Right renal cortex interstitium (tissue), 3 donors: ENCODE measurements at regions not wholly inside any gene's neighbourhood (a gene's known extent, or its start where the extent isn't known, plus 50 kb on each side); places are given as distances from the start of the nearest gene placed in this dataset.

Experiments
- DNase-seq, 3 donors: peaks; one replicate each; pipeline ENCODE4 v3.0.0-alpha.2; 2013; ENCODE audit warnings: low read depth in 3 of 3, low spot score in 2 of 3

DNA sequence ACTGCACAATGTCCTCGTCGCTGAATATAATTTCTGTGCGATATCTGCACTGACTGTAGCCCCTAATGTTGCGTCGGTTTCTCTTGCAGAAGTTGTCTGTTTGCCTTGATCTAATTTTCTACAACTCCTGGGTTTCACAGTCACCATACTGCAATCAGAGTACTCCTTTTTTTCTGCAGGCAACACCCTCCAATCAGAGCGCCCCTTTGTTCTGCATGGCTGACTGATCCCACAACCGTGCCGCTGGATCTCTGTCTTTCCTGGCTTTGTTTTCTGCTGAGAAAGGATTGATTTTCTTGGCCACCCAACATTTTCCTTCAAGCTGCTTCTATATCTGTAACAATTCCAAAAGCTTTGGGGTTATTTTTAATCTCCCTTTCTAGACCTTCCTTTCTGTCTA is 182.2 kb upstream of the SMARCA2 start:
- DNase-seq, result no peak

DNA sequence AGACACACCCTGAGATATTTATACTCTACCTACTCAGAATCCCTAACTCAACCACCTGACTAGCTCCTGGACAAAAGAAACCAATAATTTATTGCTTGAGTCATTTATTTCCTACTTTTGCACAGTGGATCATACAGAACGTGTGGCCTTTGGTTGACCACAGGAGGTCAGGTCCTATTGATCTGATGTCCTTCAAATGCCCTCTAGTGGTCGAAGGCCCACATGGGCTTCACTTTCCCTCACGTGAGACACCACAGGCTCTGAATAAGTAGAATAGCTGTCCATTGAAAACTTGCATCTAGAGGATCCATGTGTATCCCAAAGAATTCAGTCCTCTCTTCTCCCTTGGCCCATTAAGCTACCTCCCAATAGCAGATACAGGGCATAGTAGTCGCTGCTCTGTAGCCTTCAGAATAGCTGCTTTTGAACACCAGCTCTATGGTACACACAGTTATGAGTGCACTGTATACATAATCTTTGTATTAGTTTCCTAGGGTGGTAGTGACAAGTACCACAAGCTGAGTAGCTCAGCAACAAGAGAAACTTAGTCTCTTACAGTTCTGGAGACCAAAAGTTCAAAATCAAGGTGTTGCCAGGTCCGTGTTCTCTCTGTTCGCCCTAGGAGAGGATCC is 177.6 kb upstream of the SMARCA2 start:
- DNase-seq, result peak in 1 of 3 donors; percentile 4

DNA sequence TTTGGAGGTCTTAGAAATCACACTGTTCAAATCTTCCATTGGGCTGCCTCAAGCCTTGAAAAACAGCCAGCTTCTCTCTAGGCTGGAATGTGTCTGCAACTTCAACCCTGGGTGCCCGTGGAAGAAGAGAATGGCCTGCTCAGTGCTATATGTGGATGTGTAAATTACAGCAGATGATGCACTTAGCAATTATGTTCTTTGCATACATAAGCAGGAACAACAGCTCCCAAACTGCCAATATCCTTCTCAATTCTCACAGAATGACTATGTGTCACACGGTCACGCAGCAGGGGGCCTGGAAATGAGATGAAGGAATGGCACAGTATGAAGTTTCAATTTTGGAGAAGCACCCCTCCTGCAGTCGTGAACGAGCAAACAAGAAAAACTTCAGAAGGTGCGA is 175.2 kb upstream of the SMARCA2 start:
- no peak for DNase-seq

DNA sequence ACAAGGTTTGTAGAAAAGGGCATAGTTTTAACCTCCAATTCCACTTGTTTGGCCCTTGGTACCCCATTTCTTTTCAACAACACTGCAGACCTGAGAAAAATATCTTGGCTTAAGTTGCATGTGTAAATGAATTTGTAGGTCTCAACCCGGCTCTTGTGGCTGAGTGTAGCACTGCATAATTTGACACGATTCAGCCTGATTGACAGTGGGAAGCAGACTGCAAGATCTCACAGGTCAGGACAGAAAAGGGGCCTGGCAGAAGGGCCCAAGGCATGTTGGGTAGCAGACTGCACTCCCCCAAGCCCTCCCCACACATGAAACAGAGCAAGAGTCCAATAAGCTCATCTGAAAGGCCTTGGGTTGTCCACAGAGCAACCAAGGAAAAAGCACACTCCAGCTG is 169.7 kb upstream of the SMARCA2 start:
- no peak for DNase-seq

DNA sequence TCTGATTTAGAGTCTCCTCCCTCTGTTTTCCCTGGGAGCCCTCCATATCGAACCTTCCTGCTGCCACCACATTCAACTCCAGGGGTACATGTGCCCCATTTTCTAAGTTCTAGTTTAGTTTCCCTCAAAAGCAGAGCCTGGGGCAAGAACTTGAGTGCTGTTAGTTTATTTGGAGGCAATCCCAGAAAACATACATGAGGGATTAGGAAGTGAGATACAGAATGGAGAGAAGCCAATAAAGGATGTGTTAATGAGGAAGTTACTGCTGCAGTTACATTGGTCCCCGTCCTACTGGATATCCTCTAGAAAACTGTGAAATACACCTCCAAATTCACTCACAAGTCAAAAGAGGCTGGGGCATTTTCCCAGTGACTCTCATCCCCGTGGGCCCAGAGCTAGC is 159.4 kb upstream of the SMARCA2 start:
- DNase-seq, result no peak

DNA sequence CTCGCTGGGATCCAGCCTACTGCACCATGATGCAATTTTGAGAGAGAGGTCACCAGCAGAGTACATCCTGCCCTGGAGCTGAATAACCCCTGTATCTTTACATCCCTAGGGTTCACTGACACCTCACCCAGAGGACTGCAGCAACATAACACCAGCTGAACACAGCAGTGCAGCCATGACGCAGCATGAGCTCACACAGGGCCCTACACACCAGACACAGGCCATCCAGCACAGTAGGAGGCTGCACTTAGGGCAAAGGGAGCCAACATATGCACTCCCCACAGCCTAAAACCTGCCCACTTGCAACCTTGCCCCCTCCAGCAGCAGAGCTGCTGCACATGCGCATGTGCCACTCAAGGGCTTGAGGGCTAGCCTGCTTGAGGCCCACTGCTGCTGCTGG is 157.3 kb upstream of the SMARCA2 start:
- DNase-seq, result no peak

DNA sequence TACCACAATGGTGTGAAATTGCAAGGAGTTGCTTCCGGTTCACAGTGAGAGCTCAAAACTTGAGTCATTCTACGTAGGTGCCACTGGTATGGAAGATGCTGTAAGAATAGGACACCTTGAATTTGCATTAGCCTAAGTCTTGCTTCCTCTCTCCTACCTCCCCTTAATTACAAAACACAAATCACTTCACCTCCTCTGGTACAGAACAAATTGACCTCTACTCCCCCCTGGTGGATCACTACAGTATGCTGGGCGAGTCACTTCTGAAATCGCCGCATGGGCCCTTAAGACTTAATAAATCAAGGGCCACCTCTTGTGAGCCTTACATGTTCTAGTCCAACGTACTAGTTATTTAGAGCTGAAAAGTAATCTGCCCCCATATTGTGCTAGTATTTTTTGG is 145.3 kb upstream of the SMARCA2 start:
- peak in 1 of 3 donors; percentile 5 for DNase-seq

DNA sequence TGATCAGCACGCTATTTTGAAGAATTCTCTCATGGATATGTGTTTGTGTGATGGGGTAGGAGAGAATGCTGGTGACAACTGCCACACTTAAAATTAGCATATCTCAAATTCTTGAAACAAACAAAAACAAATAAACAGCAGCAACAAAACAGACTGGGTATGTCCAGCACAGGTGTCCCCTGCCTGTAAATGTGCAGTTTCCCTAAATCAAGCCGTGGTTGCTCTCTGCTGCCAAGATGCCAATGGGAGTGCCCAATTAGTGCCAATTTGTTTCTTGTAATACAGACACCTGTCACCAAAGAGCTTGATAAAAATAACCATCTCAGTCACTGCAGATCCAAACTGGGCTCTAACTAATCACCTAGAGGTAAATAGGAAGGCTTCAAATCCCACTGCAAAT is 144.2 kb upstream of the SMARCA2 start:
- DNase-seq, result no peak

DNA sequence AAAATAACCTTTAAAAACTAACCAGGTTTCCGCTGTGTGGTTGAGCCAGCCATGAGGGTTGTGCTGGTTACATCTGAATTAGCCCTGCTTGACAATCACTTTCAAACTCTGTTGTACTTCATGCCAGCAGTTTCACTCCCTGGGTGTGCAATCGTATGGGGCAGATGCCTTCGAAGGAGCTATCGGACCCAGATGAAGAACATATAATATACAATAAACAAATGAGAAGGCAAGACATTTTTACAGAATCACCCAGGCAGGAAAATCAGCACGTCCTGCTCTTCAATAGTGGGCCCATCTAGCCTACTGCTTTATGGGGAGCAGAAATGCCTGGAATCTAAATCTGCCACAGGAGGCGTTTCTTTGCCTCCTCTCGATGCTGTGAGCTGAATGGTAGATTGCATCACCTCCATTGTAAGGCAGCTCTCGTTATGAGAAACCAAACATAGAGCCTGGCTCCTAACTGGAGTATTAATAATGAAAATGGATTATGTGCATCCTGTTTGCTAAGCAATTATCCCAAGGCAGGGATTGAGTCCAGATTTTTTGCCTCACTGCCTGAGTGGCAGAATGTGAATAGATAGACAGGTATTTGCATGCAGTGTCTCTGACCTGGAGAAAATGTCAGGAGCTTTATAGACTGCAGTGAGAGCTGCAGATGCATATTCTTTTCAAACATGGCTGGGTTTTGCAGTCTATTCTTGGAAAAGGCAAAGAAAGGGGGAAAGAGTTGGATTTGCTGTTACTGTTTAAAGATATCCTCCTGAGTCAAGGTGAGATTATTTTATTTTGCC is 143.3 kb upstream of the SMARCA2 start:
- no peak for DNase-seq

DNA sequence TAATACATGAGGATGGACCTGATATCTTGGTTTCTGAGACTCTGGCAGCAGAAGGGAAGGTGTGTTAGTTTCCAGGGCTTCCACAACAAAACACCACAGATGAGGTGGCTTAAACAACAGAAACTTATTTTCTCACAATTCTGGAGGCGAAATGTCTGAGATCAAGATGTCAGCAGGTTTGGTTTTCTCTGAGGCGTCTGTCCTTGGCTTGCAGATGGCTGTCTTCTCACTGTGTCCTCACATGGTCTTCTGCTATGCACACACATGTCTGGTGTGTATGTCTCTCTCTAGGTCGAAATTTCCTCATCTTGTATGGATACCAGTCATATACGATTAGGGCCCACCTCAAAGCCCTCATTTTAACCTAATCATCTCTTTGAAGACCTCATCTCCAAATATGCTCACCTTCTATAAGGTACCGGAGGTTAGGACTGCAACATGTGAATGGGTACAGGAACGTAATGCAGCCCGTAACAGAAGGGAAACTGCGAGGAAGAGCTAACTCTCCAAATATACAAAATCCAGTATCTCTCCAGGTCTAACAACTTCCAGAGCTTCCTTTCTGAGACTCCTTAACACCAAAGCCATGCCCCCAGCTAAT is 139.8 kb upstream of the SMARCA2 start:
- no peak for DNase-seq

DNA sequence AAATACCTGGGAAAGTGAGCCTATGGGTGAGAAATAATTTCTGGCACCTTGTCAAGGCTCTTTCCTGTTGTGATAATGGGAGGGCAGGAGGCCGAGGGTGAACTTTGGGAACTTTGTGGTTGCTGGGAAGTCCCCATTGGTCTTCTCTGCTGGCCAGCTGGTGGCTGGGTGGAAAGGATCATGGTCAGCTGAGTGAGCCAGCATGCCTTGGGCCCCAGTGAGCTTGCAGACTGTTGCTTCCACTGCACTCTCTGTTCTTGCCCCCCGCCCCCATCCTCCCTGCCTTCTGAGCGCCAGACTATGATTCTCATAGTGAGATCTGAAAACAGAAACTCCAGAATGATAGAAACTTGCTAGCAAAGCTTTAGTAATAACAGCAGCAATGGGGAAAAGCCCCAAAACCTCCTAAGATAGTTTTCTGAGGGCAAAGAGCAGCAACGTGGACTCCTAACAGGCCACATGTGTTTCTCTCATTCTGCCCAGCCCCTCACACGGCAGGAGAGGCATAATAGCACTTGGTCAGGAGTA is 139.2 kb upstream of the SMARCA2 start:
- no peak for DNase-seq

DNA sequence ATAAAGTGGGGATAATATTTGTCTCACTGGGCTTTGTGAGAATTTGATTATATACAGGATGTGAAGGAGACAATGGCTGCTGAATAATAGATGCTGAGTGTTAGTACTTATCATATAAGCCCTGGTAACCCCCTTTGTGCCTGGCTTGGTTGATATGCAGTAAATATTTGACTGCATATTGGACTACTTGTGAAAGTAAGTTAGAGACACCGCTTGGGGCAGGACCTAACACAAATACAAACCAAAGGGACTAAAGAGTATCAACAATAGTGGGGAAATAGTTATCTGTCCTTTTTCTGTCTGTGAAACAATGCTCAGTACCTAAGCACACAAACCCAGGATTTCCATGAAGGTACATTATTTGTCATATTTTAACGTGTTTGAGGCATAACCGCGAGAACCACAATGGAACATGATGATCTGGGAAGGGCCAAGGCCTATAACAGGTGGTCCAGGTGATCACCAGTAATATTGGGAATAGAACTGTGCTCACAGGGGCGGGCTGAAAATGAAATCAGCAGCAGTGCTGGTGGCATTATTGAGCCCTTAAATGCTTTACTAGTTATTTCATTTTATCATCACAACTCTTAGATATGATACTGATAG is 138.2 kb upstream of the SMARCA2 start:
- no peak for DNase-seq

DNA sequence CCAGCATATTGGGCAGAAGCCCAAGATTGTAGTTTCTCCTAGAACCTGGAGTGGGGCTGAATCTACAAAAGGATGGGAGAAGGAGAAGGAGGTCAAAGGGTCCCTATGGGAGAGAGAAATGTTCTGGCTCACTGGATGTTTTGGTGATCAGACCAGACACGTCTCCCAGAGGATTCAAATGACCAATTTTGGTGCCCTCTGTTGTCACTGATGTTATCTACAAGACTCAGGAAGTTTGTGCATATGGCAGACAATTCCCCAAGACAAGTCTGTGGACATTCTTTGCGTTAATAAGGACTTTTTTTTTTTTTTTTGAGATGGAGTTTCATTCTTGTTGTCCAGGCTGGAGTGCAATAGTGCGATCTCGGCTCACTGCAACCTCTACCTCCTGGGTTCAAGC is 137.2 kb upstream of the SMARCA2 start:
- DNase-seq, result no peak

DNA sequence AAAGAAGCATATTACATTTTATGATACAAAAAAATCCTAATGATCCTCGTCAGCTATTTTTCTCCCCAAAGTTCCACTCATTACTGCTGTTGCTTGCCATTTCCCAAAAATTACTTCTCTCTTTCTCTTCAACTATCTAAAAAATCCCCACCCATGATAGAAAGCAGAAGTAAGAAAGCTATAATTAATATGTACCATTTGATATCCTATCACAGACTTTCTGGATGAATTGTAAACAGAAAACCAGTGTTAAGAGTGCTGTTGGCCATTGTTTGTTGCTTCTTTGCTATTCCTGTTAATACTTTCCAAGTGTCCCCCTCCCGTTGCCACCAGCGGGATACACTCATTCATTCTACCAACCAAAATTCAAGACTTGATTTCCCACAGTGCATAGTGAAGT is 136.3 kb upstream of the SMARCA2 start:
- DNase-seq, result no peak

DNA sequence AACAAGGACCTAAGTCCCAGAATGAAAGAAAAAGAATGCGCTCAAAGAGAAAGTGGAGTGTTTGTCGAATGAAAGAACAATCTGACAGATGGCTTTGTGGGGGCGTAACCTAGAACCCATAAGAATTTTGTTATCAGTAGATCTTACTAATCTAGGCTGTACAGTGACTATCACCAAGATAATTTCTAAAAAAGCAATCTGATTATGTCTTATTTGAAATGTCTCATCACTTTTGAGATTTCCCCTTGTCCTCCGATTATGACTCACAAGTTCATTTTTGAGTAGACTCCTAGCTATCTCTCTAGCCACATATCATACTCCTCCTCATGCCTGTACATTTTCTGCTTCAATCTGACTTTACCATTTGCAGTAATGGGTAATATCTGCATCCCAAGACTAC is 135.6 kb upstream of the SMARCA2 start:
- DNase-seq, result no peak

DNA sequence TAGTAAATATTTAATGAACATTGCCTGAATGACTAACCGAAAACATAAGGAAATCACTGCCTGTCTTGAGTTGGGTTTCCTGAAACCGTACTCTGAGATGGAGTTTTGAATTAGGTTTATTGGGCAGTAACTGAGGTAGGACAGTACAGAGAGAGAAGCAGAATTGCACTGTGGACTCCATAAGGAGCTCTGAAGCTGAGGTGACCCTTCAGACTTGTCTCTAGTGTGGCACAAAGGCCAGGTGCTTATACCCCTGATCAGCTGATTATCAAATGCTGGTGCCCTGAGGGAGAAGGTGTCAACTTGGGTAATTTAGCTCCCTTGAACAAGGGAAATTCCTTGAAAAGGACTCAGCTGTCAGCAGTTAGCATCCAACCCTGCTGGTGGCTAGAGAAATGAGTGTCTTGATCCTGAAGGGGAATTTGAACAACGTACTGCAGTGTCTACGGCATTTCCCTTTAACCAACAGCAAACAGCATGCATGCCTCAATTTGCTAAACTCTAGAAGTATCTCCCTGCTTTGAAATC is 135.0 kb upstream of the SMARCA2 start:
- no peak for DNase-seq

DNA sequence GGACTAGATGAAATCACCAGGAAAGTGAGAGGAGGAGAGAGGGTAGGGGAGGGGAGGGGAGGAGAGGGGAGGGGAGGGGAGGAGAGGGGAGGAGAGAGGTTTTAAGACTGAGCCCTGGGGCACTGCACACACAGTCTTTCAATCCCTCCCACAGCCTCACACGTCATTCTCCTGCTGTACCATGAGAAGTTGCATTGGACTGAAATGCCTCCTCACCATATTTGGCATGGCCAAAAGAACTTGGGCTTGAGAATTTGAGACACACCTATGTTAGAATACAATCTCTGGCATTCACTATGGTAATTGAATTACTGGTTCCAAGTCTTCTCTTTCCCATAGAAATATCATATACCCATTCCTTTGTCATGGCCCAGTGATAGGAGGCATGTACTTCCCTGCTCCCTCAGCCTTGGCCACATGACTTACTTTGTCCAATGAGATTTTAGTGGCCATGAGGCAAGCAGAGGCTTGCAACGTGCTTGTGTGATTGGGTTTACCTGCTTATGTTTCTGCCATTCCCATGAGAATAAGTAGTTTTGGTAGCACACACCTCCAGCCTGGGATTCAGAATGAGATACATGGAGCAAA is 133.3 kb upstream of the SMARCA2 start:
- DNase-seq, result no peak

DNA sequence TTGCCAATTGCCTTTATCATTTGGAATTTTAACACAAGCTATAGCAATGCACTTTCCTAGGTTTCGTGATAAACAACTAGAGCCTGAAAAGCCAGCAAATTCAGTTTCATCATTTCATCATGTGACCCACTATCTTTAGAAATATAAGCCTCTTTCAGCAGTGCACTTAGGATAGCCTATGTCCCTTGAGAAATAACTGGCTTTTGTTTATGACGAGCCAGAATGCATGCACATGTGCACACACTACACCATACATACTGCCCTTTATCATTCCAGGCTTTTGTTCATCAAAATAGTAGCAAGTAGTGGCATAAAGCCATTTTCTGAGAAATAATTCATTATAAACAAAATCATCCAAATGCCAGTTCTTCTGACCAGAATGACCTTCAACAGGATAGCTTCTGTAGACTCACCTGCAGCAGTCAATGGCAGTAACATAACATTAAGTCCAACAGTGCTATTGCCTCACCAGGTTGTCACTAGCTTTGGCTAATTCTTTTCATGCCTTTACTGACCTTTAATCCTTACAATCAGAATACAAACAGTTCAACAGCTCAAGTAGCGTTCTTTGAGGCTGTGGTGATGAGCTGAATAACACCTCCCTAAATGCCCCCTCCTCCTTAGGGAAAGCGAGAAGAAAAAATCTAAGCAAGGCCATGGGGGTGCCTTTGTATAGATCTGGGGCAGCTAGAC is 132.3 kb upstream of the SMARCA2 start:
- no peak for DNase-seq

DNA sequence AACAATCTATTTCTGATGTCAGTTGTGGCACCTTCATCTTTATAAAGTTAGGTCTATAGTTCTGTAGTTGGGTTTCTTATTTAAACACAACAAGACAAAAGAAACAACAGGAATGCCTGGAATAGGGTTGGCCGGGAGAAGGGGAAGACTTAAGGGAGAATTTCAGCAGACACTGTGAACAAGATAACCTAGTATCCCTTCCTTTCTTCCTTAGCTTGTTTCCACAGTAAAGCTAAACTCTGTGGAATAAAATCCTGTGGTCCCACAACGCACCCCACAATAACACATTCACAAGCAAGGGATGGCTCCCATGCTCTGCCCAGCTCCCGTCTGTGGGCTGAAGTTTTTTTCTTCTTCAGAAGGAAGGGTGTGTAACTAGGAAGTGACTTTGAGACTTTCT is 124.9 kb upstream of the SMARCA2 start:
- DNase-seq, result no peak

DNA sequence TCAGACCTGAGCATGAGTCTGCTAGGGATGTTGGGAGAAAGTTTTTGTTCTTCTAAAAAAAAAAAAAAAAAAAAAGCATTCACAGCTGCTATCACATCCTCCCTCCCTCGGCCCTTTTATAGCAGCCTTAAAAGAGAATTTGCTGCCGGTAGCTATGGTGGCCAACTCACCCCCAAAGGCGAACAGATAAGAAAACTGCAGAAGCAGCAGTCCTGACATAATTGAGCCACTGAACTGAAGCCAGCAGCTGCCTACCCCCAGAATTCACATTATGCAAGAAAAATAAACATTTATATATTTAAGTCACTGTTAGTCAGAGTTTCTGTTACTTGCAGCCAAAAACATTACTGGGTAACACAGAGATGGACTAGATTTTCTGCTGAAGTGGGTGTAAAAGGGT is 124.3 kb upstream of the SMARCA2 start:
- no peak for DNase-seq
